ENCODE measurements at regions not wholly inside any gene's neighbourhood (a gene's known extent, or its start where the extent isn't known, plus 50 kb on each side); places are given as distances from the start of the nearest gene placed in this dataset.

GRCh38 chr9:110029956-110030480, 177.9 kb downstream of the C9orf152 start:
- TF ChIP-seq CTCF (IDR thresholded peaks at IDR 0.05) (no peak), POLR2A (IDR thresholded peaks at IDR 0.05) (no peak)
